C1 segment of cervical spinal cord (tissue), 14 donors: ENCODE measurements at regions not wholly inside any gene's neighbourhood (a gene's known extent, or its start where the extent isn't known, plus 50 kb on each side); places are given as distances from the start of the nearest gene placed in this dataset.
A peak's percentile ranks its signal among the peaks of the same experiment; 100 is the strongest.

Experiments used
- DNase-seq, 14 donors: peaks; one replicate each; lab custom pipeline; 2025; lab: John Stamatoyannopoulos, UW

DNA sequence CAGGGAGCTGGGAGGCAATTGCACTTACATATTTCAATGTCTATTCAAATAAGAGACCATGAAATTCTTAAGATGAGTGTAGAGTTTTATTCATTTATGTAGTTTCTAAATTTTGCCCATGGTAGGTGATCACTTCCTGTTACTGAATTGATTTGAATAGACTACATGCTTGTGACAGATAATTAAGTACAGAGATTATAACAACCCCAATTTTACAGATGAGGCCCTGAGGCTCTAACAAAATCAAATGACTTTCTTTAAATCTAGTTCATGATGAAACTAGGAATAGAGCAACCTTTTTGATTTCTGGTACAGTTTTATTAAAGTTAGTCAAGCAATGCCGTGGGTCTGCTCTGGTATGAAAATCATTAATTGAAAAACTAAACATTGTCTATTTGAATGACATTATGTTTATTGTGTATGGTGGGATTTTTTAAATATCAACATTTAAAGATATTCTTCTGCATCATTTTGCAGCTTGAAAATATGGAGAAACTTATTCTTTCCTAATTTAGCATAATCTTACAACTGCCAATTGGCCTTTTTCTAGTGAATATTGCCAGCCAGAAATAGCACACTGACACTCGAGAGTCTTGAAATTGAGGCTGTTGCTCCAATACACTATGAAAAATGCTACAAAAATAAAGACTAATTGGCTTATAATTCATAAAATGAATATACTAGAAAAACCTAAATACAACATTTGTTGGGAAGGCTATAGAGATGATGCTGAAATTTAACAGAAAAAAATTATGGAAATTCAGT, 308.9 kb downstream of the SLC6A15 start:
- DNase-seq = no peak

DNA sequence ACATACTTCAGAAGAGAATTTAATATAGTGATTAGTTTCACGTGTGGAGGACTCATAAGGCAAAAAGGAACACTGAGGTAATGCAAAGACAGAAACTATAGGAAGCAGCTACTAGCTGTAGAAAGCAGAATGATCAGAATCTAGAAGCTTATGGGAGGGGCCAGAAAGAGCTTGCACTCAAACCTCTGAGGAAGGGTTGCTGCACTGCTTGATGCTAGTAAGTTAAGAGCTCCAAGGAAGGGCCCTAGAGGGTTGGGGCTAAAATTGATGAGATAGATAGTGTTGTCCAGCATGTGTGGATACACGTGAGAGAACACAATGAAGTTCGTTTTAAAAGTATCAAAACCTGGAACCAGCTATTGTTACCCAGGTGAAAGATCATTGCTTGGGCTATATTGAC, 311.1 kb downstream of the SLC6A15 start:
- DNase-seq = no peak

DNA sequence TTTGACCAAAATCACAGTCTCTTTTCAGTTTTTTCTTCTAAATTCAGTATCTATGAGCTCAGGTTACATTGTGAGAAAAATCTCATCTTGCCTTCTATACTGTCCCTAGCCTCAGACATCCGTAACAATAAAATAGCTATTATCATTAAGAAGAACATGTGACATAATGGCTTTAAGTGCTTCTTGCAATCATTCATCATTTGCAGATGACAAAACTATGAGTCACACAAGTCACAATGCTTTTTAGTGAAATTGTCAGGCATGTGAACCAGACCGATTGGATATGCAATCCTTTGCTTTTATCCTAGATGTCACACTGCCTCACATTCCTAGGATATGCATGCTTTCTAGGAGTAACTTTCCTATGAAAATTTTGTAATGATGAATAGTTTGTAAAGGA, 313.1 kb downstream of the SLC6A15 start:
- no peak for DNase-seq

DNA sequence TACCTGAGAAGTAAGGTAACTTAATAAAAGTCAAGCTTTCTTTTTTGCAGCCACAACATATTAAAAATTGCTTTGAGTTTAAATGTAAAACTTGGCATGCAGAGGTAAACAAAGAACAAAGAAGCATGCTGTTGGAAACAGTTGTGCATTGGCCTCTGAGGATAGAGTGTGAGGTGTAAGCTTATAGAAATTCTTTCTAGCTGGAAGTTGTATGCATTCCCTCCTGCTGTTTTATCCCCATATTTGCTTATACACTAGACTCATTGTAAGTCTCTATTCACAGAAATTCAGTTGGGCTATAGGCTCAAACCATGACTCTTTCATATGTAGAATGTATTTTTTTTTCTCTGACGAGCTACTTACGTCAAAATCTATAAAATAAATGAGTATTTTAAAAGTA, 316.3 kb downstream of the SLC6A15 start:
- DNase-seq = no peak

DNA sequence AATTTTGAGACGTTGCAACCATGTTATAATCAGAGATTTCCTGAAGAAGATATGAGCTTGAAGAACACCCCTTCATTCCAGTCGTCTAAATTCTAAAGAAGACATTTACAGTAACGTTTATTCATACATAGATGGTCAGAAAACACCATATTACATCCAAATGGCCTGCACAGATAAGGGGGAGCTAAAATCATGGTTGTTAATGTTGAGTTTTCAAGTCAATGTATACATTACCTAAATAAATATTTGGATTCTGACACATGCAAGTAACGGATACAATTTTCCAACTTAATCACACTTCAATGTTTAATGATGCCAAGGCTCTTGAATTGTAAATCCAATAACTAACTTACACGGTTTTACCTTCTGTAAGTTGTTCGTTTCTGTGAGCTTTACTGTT, 318.4 kb downstream of the SLC6A15 start:
- DNase-seq = no peak

DNA sequence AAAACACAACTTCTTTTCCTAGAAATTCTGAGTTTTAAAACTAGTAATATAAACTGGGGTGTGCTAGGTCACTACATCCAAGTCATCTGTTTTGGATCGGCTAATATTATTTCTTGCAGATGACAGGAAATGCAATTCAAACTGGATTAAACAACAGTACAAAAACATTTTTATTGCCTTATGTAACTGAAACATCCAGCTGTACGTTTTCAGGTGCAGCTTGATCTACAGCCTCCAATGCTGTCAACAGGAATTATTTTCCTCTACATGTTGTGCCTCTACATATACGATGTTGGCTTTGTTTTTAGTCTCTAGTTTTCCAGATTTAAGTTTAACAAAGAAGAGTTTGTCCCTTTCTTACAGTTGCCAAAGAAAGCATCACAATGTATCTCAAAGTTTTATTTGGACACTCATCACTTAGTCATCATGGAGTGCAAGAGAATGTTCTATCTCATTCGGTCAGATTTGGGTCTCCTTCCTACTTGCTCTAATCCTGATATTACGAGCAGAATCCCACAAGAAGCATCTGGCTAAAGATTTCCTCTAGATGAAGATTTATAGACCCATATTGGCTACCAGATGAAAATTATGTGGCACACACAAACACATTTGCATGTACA, 326.7 kb downstream of the SLC6A15 start:
- no peak for DNase-seq

DNA sequence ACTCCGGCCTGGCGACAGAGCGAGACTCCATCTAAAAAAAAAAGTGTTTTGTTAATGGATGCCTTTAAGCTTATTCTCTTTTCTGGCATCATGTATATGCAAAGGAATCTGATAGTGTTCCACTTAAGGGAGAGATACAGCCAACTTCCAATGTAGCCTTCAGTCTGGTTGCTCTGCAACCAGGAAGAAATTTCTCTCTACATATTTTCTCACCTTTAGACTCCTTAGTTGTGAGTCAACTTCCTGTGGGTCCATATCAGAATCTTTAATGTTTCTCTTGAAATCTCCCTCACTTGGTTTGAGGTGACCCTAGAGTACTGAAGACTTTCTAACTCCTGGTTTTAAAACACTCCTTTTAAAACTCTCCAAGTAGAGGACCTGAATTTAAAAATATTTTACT, 340.4 kb downstream of the SLC6A15 start:
- DNase-seq = no peak

DNA sequence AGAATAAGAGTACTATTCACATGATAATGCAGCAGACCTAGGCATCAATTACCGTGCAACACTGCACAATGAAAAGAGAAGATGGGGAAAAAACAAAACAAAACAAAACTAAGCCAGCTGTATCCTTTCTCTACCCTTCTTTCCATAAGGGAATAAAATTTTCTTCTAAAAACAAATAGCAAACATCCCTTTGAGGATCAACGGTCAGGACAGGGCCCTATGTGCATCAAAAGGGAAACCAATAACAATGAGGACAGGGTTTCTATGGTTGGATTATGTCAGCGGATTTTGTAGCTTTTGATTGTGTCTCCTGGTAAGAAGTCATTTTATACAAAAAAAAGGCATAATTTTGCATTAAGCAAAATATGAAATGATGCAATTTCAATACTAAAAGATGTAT, 350.3 kb downstream of the SLC6A15 start:
- DNase-seq = no peak

DNA sequence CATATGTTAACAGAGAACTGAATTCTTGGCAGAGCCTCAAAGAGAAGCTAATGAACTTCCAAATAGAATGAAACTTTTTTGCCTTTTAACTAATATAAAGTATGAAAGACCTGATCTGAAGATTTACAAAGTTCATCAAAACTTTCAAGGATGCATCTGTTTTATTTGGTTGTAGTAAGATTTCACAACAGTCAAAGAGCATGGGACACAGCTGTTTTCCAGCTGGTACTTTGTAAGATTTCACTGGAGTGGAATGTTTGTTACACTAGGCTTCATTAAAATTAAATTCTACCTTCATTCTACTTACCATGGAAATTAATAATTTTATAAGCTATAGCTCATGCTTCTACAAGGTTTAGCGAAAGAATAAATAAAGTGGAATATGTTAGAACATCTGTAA, 351.2 kb downstream of the SLC6A15 start:
- DNase-seq = no peak

DNA sequence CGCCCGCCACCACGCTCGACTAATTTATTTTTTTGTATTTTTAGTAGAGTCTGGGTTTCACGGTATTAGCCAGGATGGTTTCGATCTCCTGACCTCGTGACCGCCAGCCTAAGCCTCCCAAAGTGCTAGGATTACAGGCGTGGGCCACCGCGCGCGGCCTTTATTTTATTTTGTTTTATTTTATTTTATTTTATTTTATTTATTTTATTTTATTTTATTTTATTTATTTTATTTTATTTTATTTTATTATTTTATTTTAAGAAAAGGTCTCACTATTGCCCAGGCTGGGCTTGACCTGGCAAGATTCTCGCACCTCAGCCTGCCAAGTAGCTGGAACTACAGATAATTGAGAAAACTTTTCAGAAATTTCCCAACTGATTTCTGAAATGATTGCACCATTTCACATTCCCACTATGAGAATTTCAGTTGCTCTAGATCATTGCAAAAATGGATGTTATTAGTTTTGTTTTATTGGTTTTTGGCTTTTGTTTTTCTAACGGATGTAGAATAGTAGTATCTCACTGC, 358.3 kb downstream of the SLC6A15 start:
- DNase-seq = no peak

DNA sequence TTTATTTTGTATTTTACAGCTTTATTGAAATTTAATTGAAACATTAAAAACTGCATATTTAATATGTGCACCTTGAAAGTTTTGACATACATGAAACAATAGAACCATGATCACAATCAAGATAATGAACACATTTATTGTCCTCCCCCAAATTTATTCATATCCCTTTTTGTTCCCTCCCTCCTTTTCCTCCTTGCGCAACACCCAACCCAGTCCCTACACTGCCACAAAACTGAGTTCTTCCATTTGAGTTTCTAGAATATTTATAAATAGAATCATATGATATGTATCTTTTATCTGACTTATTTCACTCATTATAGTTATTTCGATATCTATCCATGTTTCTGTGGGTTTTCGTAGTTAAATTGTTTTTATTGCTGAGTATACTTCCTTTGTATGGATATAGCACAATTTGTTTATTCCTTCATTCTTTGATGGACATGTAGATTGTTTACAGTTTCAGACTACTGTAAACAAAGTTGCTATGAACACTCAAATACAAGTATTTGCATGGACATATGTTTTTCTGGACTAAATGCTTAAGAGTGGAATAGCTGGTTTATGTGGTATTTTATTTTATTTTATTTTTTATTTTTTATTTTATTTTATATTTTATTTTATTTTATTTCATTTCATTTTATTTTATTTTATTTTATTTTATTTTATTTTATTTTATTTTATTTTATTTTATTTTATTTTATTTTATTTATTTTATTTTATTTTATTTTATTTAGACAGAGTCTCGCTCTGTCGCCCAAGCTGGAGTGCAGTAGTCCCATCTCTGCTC, 359.1 kb downstream of the SLC6A15 start:
- DNase-seq = no peak

DNA sequence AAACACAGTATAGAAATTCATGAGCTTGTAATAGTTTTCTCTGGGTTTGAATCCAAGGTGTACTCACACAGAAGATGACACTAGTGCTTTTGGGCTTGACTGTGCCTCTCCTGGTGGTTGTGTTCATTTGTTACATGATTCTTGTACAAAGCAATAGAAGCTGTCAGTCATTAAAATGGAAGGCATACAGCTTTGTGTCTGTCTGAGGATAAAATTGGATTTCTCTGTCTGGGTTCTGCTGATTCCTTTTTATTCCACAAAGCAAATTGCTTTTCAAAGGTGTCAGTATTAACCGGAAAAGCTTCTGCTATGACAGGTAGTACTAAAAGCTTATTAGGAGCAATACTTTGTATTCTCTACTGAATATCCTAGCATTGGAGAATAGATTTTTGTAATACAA, 361.2 kb downstream of the SLC6A15 start:
- no peak for DNase-seq

DNA sequence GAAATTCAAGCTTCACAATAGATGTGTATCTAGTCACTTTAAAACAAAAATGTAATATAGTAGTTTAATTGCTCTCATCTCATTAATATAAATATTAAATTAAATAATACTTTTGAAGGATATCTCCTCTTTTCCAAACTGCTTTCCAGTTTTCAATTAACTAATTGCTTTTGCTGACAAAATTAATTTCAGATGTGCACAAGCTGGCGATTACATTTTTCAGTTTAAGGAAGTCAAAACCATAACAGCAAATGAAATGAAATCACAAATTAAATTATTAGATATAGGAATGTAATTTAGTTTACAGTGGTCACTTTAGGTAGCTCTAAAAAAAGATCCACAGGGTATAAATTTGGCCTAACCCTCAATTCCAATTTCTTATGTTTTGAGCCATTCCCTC, 362.1 kb downstream of the SLC6A15 start:
- no peak for DNase-seq

DNA sequence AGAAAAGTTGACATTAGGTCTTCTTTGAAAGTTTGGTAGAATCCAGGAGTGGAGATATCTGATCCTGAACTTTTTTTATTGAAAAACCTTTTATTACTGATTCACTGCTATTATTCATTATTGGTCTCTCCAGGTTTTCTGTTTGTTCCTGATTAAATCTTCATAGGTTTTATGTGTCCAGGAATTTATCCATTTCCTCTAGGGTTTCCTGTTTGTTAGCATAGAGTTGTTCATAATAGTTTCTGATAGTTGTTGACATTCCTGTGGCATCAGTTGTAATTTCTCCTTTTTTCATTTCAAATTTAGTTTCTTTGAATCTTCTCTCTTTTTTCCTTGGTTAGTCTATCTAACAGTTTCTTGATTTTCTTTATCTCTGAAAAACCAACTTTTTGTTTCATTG, 370.3 kb downstream of the SLC6A15 start:
- DNase-seq = no peak

DNA sequence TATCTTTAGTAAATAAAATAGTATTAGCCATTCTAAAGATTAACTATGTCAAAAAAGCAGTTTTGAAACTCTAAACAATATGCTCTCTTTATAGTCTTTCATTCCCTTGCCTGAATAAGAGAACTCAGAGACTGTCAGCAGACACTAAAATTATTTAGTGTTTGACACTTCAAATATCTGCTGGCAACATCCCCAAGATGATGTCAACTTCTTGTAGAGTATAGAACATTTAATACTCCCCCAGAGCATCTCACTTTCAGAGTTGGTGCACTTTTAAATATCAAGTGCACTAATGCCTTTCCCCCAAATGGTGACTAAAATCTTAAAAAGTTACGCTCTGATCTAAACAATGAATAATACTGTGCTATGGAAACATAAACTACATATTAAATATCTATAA, 374.9 kb downstream of the SLC6A15 start:
- DNase-seq = no peak

DNA sequence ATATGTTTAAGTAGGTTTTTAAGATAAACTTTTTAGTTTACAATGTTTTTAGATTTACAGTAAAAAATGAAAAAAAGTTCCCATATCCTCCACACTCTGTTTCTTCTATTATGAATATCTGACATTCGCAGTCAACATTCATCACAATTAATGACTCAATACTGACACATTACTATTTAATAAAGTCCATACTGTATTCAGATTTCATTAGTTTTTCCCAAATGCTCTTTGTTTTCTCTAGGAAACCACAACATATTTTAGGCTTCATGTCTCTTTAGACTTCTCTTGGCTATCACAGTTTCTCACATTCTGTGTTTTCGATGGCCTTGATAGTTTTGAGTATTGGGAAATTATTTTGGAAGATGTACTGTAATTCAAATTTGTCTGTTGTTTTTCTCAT, 399.8 kb downstream of the SLC6A15 start:
- DNase-seq = no peak

DNA sequence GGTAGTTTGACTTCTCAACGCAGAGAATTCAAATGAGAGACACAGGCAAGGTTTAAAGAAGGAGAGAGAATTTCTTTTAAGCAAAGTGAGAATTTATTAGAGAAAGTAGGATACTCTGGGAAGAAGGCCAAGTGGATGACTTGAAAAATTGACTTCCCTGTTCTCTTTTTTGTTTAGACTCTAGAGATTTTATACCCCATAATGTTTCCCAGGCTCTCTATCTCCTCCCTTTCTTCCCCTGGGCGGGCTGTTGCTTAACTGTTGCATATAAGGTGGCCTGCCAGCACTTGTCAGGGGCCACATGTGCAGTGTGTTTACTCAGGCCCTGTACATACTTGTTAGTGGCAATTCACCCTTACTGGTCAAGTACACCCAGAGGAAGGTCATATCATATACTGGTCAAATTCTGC, 403.7 kb downstream of the SLC6A15 start:
- DNase-seq = no peak

DNA sequence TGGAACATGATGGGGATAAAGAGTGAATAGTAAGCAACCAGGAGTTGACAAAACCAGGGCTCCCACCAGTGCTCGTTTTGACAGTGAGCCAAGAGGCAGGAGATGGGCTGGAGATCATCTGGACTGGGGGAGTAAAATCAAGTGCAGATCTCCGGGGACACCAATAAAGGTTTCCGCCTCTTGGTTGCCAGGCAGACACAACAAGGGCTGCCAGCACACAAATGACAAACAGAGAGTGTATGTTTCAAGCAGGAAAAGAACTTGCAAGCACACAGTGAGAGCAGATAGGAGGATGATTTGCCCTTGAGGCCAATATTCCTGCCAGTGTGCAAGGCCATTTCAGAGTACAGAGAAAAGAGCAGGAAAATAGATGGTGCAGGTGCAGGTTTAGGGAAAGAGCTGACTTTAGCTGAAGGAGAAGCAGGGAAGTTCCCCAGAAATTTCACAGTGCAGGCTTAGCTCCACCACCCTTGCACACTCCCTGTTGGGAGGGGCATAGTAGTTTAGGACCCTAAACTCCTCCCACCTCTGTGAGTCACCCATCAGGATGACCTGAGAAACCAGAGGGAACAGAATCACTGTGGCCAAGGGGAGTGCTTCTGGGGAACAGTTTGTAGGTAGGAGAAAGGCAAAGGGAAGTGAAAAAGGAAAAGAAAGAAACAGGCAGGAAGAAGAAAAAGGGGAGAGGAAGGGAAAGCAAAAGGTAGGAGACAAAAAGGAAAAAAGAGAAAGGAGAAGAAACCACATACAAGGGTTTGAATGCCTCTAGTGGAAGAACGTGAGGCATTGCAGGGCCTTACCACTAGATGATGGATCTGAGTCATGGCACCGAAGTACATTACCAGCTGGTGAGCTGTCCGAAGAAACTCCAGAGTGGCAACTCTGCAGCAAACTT, 404.4 kb downstream of the SLC6A15 start:
- no peak for DNase-seq

DNA sequence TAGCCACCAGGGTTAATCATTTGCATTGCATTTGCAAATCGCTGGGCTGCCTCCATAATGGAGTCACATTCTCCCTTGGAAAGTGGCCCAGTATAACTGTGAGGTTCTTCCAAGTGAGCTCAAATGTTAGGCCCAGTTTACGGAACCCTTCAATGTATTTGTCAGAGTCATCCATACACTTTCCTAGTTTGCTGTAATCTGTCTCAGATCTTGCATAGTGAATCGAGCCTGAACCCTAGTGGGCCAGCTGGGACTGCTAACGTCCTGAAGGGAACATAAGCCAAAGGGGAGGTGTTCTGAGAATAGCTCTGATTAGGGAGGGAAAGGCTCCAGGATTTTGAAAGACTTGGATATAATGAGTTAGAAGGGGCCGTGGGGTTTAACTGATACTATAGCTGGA, 406.3 kb downstream of the SLC6A15 start:
- DNase-seq = no peak

DNA sequence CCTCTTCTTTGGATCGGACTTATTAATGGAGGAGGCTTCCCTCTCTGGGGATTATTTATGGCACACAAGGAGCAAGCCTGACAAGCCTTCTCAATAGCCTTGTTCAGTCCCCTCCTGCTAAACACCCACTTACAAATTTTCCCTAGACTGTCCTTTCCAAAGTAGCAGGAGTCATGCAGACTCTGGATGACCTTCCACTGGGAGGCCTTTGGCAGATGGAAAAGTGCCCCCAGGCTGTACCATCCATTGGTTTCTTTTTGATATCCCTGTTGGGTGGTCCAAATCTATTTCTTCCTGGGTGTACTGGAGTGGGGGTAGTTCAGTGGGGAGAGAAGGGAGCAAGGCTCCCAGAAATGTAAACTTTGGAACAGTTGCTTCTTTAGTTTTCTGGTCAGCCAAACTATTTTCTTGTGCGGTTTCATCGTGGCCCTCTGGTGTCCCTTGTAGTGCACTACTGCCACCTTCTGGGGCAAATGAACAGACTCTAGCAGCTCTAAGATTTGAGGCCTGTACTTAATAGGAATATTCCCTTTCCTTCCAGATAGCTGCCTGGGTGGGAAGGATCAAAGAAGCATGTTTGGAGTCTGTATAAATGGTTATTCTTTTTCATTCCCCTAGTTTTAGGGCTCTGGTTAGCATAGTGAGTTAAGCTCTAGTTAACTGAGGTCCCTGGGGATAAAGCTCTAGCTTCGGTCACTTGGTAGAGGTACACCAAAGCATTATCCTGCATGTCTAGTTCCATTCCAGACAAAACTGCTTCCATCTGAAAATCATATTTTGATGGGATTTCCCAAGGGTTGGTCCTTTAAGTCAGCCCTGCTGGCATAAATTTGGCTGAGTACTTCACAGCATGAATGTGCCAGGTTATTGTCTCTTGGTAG, 409.5 kb downstream of the SLC6A15 start:
- peak in 5 of 14 donors; percentile 1 to 19 (median 16) for DNase-seq
